22Rv1 (cell line): ENCODE measurements at regions not wholly inside any gene's neighbourhood (a gene's known extent, or its start where the extent isn't known, plus 50 kb on each side); places are given as distances from the start of the nearest gene placed in this dataset.

ENCODE experiments used
- H3K27ac ChIP-seq: fragments of 450-650 bp; 2 replicates; pipeline ENCODE4 v1.5.1; 2017
- ZFX ChIP-seq: fragments of 450-650 bp; IDR thresholded peaks from 2 replicates; pipeline ENCODE4 v1.6.1; 2017; ENCODE audit warnings: antibody characterized with exemption, borderline replicate concordance
- TF ChIP-seq, protein P1 (sequence below): fragments of 450-650 bp; IDR thresholded peaks from 2 replicates; pipeline ENCODE4 v1.5.1; 2017; ENCODE audit warnings: mild to moderate bottlenecking

GRCh38 chr18:25446972-25447371 lies 95.0 kb upstream of the ZNF521 start:
- H3K27ac ChIP-seq, result no peak overlapping the region
- TF ChIP-seq, protein P1, sequence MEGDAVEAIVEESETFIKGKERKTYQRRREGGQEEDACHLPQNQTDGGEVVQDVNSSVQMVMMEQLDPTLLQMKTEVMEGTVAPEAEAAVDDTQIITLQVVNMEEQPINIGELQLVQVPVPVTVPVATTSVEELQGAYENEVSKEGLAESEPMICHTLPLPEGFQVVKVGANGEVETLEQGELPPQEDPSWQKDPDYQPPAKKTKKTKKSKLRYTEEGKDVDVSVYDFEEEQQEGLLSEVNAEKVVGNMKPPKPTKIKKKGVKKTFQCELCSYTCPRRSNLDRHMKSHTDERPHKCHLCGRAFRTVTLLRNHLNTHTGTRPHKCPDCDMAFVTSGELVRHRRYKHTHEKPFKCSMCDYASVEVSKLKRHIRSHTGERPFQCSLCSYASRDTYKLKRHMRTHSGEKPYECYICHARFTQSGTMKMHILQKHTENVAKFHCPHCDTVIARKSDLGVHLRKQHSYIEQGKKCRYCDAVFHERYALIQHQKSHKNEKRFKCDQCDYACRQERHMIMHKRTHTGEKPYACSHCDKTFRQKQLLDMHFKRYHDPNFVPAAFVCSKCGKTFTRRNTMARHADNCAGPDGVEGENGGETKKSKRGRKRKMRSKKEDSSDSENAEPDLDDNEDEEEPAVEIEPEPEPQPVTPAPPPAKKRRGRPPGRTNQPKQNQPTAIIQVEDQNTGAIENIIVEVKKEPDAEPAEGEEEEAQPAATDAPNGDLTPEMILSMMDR, result no peak
- TF ChIP-seq ZFX, result no peak

DNA sequence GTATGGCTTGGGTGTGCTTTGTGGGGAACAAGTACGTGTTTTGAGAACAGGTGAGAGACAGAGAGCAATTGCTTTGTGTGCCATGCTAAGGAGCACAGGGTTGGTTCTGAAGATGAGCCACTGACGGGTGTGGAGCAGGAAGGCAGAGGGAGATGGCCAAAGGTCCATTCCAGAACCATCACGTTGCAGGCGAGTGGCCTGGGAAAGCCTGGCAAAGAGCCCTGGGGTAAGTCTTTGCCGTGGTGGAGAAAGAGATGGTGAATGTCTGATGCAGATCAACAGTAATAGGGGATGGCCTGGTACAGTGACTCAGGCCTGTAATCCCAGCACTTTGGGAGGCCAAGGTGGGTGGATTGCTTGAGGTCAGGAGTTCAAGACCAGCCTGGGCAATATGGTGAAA lies 93.5 kb upstream of the ZNF521 start:
- no peak overlapping the region for H3K27ac ChIP-seq
- no peak for TF ChIP-seq ZFX
- TF ChIP-seq, protein P1, result no peak

- TF ChIP-seq ZFX, result no peak
- TF ChIP-seq, protein P1, result no peak
- no peak overlapping the region for H3K27ac ChIP-seq
These were observed 91.8 kb upstream of the ZNF521 start for GRCh38 chr18:25443776-25444175.

DNA sequence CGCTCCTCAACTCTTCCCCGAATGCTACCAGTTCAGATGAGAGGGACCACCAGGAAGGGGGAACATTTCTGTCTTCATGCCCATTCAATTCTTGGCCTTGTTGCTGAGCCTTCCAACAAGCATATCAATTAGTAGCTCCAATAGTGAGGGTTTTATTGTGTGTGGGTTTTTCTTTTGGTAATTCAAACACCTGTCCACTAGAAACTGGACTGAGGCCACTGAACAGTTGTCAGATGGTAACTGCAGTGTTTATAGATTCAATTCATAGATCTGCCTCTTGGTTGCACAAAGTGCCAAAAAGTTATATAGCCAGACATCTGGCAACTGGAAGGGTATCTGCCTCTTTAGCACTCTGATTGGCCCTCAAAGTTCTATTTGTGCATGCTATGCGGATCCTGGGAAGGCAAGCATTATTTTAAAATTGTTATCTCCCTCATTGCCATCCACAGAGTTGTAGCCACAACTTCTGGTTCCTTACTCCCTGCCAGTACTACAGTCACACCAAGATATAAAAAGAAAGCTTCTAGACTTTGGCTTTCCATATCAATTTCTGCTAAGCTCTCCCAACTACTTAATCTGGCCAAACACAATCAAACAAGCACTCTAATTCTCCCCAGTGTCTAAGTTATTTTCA lies 83.3 kb upstream of the ZNF521 start:
- no peak overlapping the region for H3K27ac ChIP-seq
- TF ChIP-seq ZFX, result no peak
- TF ChIP-seq, protein P1, result no peak

DNA sequence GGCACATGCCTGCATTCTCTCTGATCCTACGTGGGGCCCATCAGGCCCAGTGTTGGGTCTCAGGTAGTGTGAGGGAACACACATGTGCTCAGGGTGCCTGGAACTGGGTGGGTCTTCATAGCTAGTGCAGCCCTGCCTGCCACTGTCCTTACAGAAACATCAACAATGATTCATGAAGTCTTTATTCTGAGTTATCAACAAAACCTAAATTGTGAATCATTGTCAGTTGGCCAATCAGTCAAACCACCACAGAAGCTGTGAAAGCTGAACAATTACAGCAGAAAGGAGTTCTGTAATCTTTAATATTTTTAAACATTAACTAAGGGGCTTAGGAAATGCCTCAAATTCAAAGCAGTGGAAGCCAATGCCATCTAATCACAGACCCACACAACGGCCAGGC lies 82.8 kb upstream of the ZNF521 start:
- TF ChIP-seq, protein P1, result no peak
- TF ChIP-seq ZFX, result no peak
- H3K27ac ChIP-seq, result no peak overlapping the region

GRCh38 chr18:25433590-25433989 lies 81.6 kb upstream of the ZNF521 start:
- no peak overlapping the region for H3K27ac ChIP-seq
- no peak for TF ChIP-seq ZFX
- TF ChIP-seq, protein P1, result no peak

GRCh38 chr18:25425024-25425423 lies 73.1 kb upstream of the ZNF521 start:
- TF ChIP-seq, protein P1, result no peak
- TF ChIP-seq ZFX, result no peak
- no peak overlapping the region for H3K27ac ChIP-seq
